ENCODE measurements at regions not wholly inside any gene's neighbourhood (a gene's known extent, or its start where the extent isn't known, plus 50 kb on each side); places are given as distances from the start of the nearest gene placed in this dataset.
A peak's percentile ranks its signal among the peaks of the same experiment; 100 is the strongest.

DNA sequence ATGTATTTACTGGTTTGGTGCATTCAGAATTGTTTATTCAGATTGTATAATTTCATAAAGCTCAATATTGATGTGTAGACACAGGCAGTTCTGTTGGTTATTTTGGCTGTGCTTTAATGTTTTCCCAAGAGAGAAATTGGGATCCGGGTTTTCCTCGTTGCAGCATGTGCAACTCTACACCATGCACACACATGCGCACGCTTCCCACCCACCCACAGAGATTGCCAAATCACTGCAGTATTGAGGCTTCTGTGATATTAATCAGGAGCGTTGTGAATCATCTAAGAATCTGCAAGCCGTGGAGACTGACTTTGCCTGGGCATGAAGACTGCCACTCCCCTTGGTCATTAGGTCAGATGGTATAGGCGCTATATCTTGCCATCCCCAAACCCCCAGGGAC, 571.5 kb downstream of the SLC4A3 start:
- intact Hi-C loops (cut with DNase I), result no loop called here
- DNase-seq (no peak), ATAC-seq (no peak)

DNA sequence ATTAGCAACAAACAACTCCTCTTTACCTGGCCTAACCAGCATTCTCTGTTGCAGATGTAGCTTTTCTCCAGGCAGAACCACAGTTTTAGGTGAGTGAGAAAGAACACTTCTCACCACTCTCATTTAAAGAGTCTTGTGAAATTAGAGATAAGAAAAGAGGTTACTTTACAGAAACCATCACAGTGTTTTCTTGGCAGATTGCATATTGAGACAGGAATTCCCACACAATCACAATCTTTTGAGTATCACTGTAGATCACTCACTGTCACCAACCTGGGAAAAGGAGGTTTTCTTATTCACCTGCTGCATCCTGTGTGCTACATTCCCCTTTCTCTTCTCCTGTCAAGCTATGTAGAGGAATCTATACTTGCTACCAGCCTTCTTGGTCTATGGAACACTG, 574.6 kb downstream of the SLC4A3 start:
- intact Hi-C loops (cut with DNase I), result no loop called here
- DNase-seq (no peak), ATAC-seq (no peak)

DNA sequence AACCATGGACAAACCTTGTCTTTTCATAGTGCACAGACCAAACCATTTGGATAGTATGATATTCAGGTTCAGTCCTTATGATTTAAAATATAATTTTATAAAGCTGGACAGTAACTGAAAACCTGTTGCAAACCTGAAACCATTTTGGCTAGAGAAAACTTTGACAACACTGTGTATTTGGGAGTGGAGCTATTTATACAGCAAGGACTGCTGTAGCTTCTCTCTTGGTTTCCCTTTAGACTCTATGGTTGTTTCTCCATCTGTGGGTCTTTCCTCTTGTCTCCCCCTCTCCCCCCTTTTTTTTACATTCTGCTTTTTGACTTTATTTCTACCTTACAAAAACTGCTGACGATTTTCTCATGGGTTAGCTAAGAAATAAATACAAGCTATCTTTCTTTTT, 581.7 kb downstream of the SLC4A3 start:
- intact Hi-C loops (cut with DNase I), result no loop called here
- no peak for DNase-seq
- no peak for ATAC-seq

DNA sequence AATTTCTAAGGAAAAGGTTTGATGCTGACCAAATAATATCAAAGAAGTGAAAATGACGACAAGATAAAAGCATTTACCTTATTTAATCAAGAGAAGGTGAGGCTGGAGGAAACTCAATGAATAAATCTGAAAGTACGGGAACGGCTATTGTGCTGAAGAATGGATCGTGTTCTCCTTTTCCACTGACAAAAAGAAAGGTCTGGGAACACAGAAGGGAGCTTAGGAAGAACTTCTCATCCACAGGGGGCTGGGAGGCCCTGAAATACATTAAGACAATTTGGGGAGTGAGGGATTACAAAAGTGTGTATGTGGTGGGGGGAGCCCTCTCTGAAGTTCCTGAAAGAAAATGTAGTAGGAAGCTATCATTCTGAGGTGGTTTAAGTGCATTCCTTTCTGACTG, 582.3 kb downstream of the SLC4A3 start:
- intact Hi-C loops (cut with DNase I), result no loop called here
- DNase-seq (no peak), ATAC-seq (no peak)

DNA sequence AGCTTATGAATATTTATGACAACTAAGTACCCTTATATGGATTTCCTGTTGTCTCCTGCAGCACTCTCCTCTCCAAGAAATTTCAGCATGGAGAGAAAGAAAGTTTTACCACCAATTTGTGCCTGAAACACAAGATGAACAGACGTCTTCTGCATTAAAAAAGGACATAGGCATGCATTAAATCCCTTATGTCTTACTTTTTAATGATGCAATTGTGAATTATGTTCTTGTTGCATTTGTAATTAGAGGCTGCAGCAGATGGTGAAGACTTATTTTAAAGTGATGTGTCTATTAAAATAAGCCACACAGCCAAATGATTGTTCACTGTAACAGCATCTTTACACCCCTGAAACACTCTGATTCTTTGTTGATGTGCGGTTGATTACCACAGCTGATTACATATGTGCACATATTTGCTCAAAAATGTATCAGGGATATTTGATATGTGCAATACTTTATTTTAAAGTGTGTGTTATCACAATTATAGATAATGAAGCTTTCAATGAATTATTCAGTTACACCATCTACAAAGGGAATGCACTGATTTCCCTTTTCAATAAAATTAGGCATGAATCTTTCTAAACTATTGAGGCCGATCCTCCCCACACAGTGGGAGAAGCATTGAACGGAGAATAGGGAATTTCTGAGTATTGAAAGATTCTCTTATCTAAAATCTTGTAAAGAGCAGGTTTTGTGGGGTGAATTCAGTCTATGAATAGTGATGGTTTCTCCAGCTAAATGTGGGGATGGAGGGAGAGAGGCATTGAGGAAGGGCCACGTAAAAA, 585.1 kb downstream of the SLC4A3 start:
- intact Hi-C loops (cut with DNase I), result no loop called here
- DNase-seq (no peak), ATAC-seq (no peak)

DNA sequence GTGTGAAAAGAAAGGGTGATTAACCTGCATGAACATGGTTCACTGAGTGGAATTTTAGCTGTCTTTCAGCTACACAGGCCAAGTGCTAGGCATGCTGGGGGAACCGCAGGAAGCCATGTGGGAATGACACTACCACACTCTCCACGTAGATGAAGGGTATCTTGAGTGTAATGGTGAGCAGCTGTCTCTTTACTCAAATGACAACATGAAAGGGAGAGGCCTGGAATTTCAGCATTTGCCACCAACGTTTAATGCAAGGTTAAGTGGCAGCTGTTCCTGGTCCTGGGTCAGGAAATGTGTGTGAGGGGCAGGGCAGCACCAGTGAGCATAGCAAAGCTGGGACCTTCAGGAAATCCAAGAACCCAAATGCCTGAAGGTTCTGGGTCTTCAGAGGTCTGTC, 588.4 kb downstream of the SLC4A3 start:
- no peak for DNase-seq
- no peak for ATAC-seq
- intact Hi-C loops (cut with DNase I), result no loop called here

DNA sequence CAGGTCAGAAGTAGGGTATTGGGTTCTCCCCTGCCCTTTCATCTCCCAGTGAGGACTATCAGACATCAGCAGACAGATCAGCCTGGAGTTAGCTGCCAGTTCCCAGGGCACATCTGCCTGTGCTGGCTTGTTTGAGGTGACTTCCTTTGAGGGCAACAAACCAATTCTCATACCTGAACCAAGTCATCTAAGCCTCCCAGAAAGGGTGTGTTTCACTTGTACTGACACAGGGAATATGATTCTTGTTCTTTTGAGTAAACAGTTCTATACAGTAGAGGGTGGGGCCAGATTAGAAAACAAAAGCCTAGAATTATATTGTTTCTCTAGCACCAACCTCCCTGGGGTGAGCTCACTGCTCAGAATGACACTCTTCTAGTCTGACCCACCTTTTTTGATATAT, 591.9 kb downstream of the SLC4A3 start:
- intact Hi-C loops (cut with DNase I), result no loop called here
- ATAC-seq, result no peak
- no peak for DNase-seq

DNA sequence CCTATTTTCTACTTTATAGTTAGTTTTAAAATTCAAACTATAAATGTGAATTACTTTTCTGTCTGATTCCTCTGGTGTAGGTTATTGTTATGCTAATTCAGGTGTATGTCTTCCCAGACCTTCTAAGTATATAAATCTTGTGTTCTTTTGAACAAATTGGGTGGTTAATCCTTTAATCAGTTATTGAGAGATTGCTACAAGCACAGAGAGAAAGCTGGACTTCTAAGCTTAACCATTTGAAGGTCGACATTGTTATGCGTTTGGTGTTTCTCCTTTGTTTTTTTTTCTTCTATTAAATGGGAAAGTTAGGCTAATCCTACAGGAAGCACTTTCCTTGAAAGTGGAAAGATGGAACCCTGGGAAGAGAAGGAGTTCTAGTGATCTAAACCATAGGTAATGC, 592.6 kb downstream of the SLC4A3 start:
- no peak for DNase-seq
- no peak for ATAC-seq
- intact Hi-C loops (cut with DNase I), result no loop called here

DNA sequence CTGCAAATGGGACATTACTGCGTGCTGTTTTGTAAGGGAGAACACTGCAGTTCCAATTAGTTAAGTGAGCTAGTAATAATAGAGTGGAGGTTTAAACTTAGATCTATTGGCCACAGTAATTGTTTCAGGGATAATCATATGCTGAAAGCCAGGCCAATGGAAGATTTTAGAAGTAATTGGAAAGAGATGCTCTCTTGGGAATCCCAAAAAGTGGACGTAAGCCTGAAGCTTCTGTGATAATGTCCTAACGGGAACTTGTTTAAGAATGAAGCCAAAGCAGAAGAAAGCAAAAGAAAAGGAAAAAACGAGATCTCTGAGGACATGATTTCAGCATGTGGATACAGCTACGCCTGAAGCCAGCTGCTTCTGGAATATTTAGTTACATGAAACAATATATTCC, 594.6 kb downstream of the SLC4A3 start:
- no peak for DNase-seq
- intact Hi-C loops (cut with DNase I), result no loop called here
- no peak for ATAC-seq

DNA sequence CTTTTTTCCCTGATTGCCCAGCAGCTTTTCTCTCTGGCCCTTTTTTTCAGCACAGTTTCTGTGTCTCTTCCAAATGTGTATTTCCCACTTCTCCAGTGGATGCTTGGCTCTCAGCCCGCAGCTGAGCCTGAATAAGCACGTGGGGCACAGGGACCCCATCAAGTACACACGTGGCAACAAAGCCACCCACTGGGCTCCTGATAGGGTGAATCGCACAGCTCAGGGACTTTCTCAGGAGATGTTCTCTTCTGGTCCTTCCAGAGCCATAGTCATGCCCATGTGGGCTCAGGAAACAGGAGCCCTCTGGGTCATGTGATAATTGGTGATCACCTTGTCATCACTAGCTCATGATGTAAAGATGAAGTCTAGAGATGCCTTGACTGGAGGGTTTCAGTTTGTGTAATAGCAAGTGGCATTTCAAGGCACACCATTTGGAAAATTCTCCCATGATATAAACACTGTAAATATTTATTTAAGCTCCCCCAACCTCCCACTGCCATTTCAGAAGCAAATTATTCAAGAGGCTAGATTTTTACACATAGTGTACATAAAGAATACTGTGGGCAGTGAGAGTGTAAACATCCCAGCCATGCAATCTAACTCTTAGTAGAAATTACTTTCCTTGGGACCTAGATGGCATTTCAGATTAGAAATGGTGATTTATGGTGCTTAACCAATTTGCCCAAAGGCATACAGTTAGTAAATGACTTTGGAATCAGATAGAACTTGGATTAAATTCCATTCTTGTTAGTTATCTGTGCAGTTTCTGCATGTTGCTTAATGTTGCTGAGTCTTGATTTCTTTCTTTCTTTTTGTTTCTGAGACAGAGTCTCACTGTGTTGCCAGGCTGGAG, 597.5 kb downstream of the SLC4A3 start:
- no peak for ATAC-seq
- DNase-seq, result no peak
- intact Hi-C loops (cut with DNase I), result no loop called here

DNA sequence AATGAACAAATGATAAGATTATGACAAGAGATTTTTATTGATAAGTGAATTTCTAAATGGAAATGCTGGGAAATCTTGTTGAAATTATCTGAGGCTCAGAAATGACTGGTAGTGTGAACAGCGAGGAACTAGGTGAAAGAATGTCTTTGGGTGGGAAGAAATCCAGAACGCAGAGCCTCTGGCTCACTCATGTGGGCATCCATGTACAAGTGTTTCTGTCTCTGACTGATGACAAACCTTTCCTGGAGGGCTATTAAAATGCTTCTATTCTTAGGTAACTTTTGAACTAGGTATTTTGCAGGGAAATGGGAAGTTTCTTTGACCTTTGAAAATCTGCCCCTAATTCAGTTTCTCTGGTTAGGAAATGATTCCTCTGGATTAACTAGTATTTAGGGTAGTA, 598.6 kb downstream of the SLC4A3 start:
- intact Hi-C loops (cut with DNase I), result no loop called here
- DNase-seq, result no peak

DNA sequence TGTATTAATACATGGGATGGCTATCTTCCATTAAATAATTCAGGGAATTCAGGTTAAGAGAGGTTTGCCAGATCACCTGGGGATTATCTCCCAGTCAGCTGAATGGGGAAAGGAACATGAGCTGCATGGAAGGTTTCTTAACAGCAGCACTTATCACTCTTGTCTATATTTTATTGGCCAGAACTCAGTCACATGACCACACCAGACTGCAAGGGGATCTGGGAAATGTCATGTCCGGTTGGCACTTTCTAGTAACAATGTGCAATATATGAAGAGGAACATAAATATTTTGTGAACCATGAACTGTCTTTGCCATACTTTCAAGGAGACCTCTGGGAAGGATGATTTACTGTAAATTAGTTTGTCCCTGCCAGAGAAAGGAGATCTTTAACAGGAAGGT, 599.1 kb downstream of the SLC4A3 start:
- ATAC-seq (no peak), DNase-seq (no peak)
- intact Hi-C loops (cut with DNase I), result no loop called here

More for the DNA sequence above, 598.6 kb downstream of the SLC4A3 start:
- ATAC-seq, result no peak

DNA sequence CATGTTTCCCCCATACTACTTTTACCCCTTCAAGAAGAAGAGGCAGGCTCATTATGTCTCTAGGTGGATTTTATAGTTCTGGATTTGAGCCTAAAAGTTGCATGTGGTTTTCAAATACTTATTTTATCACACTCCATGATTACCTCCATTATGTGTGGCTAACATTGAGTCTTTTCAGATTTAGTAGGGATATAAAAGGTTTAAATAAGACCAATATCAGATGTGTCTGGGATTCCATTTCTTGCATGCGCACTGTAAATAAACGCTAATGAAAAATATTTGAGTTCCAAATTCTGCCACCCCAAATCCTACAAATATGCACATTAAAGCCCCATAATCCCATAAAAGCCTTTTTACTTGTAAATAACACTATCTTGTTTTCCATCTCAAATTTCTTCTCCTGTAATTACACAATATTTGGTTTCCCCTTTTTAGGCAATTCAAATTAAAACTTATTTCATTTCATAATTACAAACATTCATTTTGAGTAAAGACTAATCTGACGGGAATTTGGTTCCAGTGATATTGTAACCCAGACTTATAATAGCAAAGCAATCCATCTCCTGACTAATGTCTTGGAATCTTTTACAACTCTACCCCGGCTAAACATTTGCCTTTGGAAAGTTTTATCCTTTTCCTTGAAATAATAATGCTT, 600.0 kb downstream of the SLC4A3 start:
- no peak for DNase-seq
- ATAC-seq, result no peak
- intact Hi-C loops (cut with DNase I), result no loop called here

DNA sequence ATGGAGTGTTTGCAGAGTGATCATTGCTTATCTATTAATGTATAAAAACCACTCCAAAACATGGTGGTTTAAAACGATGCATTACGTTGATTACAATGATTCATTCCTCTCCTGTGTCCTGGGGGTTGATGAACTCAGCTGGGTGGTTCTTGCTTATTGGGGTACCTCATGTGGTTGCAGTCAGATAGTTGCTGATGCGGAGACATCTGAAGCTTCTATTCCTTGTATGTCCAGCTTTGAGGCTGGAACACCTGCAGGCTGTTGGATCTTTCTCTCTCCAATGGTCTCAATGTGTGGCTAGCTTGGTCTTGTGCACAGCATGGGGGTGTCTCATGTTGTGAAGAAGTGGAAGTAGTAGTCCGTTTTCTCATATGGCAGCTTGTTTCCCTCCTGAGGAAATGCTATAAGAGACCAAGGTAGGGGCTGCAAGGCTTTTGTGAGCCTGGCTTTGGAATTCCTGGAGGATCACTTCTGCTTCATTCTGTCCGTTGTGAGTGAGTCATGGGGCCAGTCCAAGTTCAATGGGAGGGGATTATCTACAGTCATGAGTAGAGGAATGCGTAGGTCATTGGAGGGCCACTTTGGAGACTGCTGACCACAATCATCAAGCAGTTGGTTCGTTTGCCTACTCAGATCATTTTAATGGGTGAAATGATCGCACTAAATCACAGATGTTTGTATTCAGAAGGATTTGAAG, 601.0 kb downstream of the SLC4A3 start:
- intact Hi-C loops (cut with DNase I), result no loop called here
- no peak for DNase-seq
- peak in 1 of 2 donors; percentile 84 for ATAC-seq

DNA sequence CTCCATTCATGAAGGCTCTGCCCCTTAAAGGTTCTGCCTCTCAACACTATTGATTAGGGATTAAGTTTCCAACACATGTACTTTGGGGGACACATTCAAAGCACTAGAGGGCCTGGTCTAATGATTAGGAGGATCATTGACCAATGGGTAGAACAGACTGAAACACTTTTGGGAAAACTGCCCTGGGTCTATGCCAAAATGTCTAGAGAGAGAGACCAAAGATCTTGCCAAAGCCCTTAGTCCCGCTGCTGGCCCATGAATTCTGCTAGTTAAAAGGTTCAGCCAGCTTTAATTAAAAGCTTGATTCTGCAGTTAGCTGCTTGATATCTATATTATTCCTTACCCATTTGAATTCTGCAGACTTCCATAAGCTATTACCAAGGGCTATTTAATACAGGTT, 613.2 kb downstream of the SLC4A3 start:
- intact Hi-C loops (cut with DNase I), result no loop called here
- DNase-seq (no peak), ATAC-seq (no peak)

DNA sequence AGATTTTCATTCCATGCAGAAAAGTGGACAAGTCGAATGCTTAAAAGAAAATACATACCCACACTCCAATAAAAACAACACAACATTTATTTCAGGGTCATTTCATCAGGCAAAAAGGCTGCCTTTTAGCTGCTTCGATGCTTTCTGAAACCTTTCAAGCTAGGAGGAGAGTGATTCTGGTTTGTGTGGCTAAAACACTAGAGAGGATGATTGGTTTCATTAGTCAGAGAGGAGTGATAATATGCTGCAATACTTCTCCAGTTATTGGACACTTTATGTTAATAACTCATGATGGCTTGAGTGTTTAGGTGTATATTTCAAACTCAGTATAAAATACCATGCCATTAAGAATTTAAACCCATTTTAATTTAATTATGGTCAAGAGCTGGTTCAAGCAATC, 614.0 kb downstream of the SLC4A3 start:
- no peak for ATAC-seq
- DNase-seq, result no peak
- intact Hi-C loops (cut with DNase I), result no loop called here

DNA sequence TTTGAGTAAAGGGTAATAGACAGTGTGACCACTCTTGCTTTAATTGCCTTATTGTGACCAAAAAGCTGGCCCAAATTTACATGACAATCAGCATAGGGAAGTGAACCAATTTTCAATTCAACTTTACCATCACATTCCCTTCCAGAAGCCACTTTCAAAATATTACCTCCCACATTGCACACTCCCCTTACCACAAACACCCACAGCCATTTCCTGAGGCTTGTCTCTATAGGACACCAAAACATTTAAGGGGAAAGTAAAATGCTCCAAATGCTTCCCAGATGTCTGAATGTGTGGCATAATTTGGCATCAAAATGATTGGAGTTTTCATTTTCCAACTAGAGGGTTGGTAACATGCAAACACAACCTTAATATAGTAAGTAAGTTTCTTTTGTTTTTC, 616.1 kb downstream of the SLC4A3 start:
- ATAC-seq (no peak), DNase-seq (no peak)
- intact Hi-C loops (cut with DNase I), result no loop called here

DNA sequence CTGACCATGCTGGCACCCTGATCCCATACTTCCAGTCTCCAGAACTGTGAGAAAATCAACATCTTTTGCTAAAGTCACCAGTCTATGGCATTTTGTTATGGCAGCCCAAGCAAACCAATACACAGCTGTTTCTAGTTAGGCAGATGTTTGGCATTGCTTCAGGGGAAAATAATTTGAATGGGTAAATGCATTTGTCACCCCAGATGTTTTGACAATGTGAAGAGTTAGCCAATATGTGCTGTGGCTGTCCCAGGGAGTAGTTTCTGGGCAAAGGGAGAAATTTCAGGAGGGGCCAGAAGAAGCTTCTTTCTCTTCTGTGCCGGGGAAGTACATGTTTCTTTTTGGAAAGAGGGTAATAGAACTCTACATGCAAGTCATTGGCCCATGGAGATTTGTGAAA, 619.0 kb downstream of the SLC4A3 start:
- ATAC-seq (no peak), DNase-seq (no peak)
- intact Hi-C loops (cut with DNase I), result no loop called here

DNA sequence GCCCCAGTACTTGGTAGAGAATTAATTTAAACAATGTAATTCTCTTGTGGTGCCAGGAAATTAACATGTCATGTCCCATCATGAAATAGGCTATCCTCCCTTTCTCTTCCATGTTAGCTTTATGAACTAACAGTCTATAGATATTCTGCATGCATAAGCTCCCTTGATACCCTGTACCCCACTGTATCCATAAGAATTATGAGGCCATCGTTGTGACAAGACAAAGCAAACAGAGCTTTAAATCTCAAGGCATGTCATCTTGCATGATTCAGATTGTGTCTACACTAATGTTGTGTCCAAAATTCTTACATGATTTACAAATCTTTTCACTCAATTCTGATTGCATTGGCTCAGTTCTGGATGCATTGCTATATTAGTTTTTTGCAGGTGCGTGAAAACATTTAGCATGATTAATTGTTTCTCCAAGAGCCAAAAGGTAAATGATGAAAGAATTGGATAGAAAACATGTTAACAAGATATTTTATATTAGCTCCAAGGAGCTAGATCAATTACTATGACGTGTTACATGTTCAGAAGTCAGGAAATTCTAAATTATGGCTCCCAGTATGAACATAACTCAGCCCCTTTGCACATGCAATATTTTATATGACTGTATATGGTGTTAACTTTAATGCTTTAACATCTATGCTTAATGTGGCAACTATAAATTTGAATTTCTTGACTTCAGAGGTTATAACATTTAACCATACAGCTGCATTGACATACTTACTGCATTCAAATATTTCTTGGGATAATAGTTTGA, 620.3 kb downstream of the SLC4A3 start:
- intact Hi-C loops (cut with DNase I), result no loop called here
- no peak for ATAC-seq

More for the DNA sequence above, 620.3 kb downstream of the SLC4A3 start:
- DNase-seq, result no peak
